ENCODE measurements at regions not wholly inside any gene's neighbourhood (a gene's known extent, or its start where the extent isn't known, plus 50 kb on each side); places are given as distances from the start of the nearest gene placed in this dataset.
"Not testable (repeated sequence)": the region's sequence is repeated elsewhere in the genome, so short reads cannot be mapped to it uniquely, and the experiment has no call there.

GRCh38 chr10:21418981-21419576, 106.4 kb downstream of the SKIDA1 start:
- not testable (repeated sequence) for TF ChIP-seq CTCF, POLR2AphosphoS5, POLR2A (IDR thresholded peaks at IDR 0.05)

All from breast epithelium (tissue), 3 donors.